GM06990 (cell line): ENCODE measurements at regions not wholly inside any gene's neighbourhood (a gene's known extent, or its start where the extent isn't known, plus 50 kb on each side); places are given as distances from the start of the nearest gene placed in this dataset.

Source experiments
- DNase-seq: peaks from one replicate; pipeline ENCODE4 v3.0.0-alpha.2; 2011; ENCODE audit not compliant: insufficient read length; ENCODE audit errors: extremely low read depth
- H3K27me3 ChIP-seq: replicated peaks from 2 replicates; pipeline ENCODE4 v1.6.0; 2011; ENCODE audit warnings: low read length; ENCODE audit not compliant: control insufficient read depth, insufficient read depth
- H3K36me3 ChIP-seq: 2 replicates; pipeline ENCODE4 v1.5.1; 2011; ENCODE audit warnings: low read length; ENCODE audit not compliant: control insufficient read depth, insufficient read depth
- H3K4me3 ChIP-seq: replicated peaks from 2 replicates; pipeline ENCODE4 v1.5.1; 2011; ENCODE audit warnings: low read depth, mild to moderate bottlenecking, control low read depth, low read length
- CTCF ChIP-seq: IDR thresholded peaks from 2 replicates; pipeline ENCODE4 v1.5.1; 2011; ENCODE audit warnings: low read length, control low read depth, mild to moderate bottlenecking, inconsistent platforms; ENCODE audit not compliant: insufficient read depth, poor library complexity, severe bottlenecking

- Histone ChIP-seq H3K4me3 (no peak overlapping the region), H3K27me3 (no peaks in the 10 kb centered on the region), H3K36me3 (no peaks in the 10 kb centered on the region)
- TF ChIP-seq CTCF = no peak
- DNase-seq = no peak
These were observed 127.9 kb downstream of the QRSL1 start for GRCh38 chr6:106757267-106757666.

GRCh38 chr6:106754215-106754614, 124.8 kb downstream of the QRSL1 start:
- DNase-seq = no peak
- no peaks in the 10 kb centered on the region for H3K36me3 ChIP-seq
- H3K4me3 ChIP-seq = no peak overlapping the region
- no peak for TF ChIP-seq CTCF
- H3K27me3 ChIP-seq = no peaks in the 10 kb centered on the region

GRCh38 chr6:106752641-106753040, 123.3 kb downstream of the QRSL1 start:
- no peak for TF ChIP-seq CTCF
- no peaks in the 10 kb centered on the region for H3K36me3 ChIP-seq
- no peak overlapping the region for H3K4me3 ChIP-seq
- no peak for DNase-seq
- no peaks in the 10 kb centered on the region for H3K27me3 ChIP-seq

GRCh38 chr6:106751501-106752252, 122.3 kb downstream of the QRSL1 start:
- no peak for TF ChIP-seq CTCF
- DNase-seq = no peak

GRCh38 chr6:106750946-106751345, 121.6 kb downstream of the QRSL1 start:
- no peak for DNase-seq
- TF ChIP-seq CTCF = no peak
- no peak overlapping the region for H3K4me3 ChIP-seq
- no peaks in the 10 kb centered on the region for H3K27me3 ChIP-seq
- H3K36me3 ChIP-seq = no peaks in the 10 kb centered on the region

More at GRCh38 chr6:106751501-106752252, 122.3 kb downstream of the QRSL1 start:
- Histone ChIP-seq H3K36me3 (no peaks in the 10 kb centered on the region), H3K4me3 (no peak overlapping the region), H3K27me3 (no peaks in the 10 kb centered on the region)
